ENCODE measurements at regions not wholly inside any gene's neighbourhood (a gene's known extent, or its start where the extent isn't known, plus 50 kb on each side); places are given as distances from the start of the nearest gene placed in this dataset.

GRCh38 chr16:51030516-51030915 lies 120.6 kb downstream of the SALL1 start:
- POLR2A ChIA-PET, result interaction anchor here (0.8 kb wide), 1 partner anchor 56 kb away, joined by 3 read pairs; no protein-coding TSS in a partner anchor
- peaks cover 20% of the 10 kb centered on the region for H3K4me1 ChIP-seq (ENCODE audit: insufficient read depth, low read length, poor library complexity, severe bottlenecking)
- no TSS peak for BruUV-seq (replicated peaks)
- no peak for DNase-seq (ENCODE audit: low spot score)
- no peaks in the 10 kb centered on the region for H4K20me1 ChIP-seq (ENCODE audit: insufficient read depth, low read length)
- H3K36me3 ChIP-seq (ENCODE audit: insufficient read depth, low read length), result no peaks in the 10 kb centered on the region
- H2AFZ ChIP-seq (ENCODE audit: low read length), result no peak overlapping the region
- CTCF ChIA-PET (ENCODE audit: unreplicated experiment), result no interaction called here
- H3K4me2 ChIP-seq (ENCODE audit: low read length), result no peak overlapping the region
- no peak overlapping the region for H3K27ac ChIP-seq (ENCODE audit: low read depth, low read length, poor library complexity, severe bottlenecking)
- H3K9me3 ChIP-seq (ENCODE audit: low read length), result no peaks in the 10 kb centered on the region
- no peak for TF ChIP-seq EZH2phosphoT487 (IDR thresholded peaks at IDR 0.05; ENCODE audit: borderline replicate concordance, low read depth, low read length)
- TF ChIP-seq CTCF (conservative IDR thresholded peaks at IDR 0.05; ENCODE audit: low read length), result no peak
- H3K9me2 ChIP-seq (ENCODE audit: insufficient read depth, low read length), result no peaks in the 10 kb centered on the region
- no peaks in the 10 kb centered on the region for H3K79me2 ChIP-seq (ENCODE audit: insufficient read depth, low read depth, low read length)
- H3K4me3 ChIP-seq (ENCODE audit: low read depth, low read length, poor library complexity, severe bottlenecking), result no peak overlapping the region
- intact Hi-C loops (cut with micrococcal nuclease; ENCODE audit: unreplicated experiment), result no loop called here

DNA sequence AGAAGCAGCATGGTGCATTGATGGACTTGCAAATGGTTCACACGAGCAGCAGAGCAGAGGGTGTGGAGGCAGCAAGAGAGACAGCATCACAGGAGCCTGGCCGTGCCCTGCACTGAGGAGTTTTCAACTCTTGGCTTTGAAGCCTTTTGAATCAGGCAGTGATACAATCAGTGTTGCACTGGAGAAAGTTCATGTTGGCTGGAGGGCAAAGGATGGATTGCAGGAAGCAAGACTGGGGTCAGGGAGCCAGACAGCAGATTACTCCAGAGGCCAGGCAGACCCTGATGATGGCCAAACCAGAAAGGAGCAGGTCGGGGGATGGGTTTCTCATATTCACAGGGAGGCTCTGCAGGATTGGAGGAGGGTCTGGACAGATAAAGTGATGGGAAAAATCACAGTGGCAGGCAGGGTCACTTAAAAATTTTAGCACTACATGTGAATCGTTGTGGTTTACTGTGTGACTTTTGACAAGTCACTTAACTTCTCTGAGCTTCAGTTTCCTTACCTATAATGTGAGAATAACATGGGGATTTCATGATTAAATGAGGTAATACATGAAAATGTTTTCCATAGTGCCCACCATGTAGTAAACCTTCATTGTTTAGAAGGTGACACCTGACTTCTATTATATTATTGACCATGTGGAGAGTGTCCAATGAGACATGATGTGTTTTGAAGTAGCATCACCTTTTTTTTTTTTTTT lies 125.3 kb downstream of the SALL1 start:
- no TSS peak for BruUV-seq (replicated peaks)

More for the DNA sequence above, 125.3 kb downstream of the SALL1 start:
- no peak overlapping the region for H3K4me2 ChIP-seq (ENCODE audit: low read length)
- H2AFZ ChIP-seq (ENCODE audit: low read length), result no peak overlapping the region
- ChIA-PET CTCF (ENCODE audit: unreplicated experiment) (no interaction called here), POLR2A (no interaction called here)
- no peak overlapping the region for H3K4me3 ChIP-seq (ENCODE audit: low read depth, low read length, poor library complexity, severe bottlenecking)
- H3K9me2 ChIP-seq (ENCODE audit: insufficient read depth, low read length), result no peaks in the 10 kb centered on the region
- H3K36me3 ChIP-seq (ENCODE audit: insufficient read depth, low read length), result no peaks in the 10 kb centered on the region
- no peaks in the 10 kb centered on the region for H3K4me1 ChIP-seq (ENCODE audit: insufficient read depth, low read length, poor library complexity, severe bottlenecking)
- intact Hi-C loops (cut with micrococcal nuclease; ENCODE audit: unreplicated experiment), result no loop called here
- H3K9me3 ChIP-seq (ENCODE audit: low read length), result no peaks in the 10 kb centered on the region
- TF ChIP-seq CTCF (conservative IDR thresholded peaks at IDR 0.05; ENCODE audit: low read length) (no peak), EZH2phosphoT487 (IDR thresholded peaks at IDR 0.05; ENCODE audit: borderline replicate concordance, low read depth, low read length) (no peak)
- no peak overlapping the region for H3K27ac ChIP-seq (ENCODE audit: low read depth, low read length, poor library complexity, severe bottlenecking)
- no peaks in the 10 kb centered on the region for H4K20me1 ChIP-seq (ENCODE audit: insufficient read depth, low read length)
- DNase-seq (ENCODE audit: low spot score), result no peak
- no peaks in the 10 kb centered on the region for H3K79me2 ChIP-seq (ENCODE audit: insufficient read depth, low read depth, low read length)
